SU-DHL-6 (cell line): ENCODE measurements at regions not wholly inside any gene's neighbourhood (a gene's known extent, or its start where the extent isn't known, plus 50 kb on each side); places are given as distances from the start of the nearest gene placed in this dataset.

Experiments used
- H2AFZ ChIP-seq: fragments of 200-600 bp; sonication (generic); 2 replicates; pipeline ENCODE4 v1.6.1; 2014; ENCODE audit warnings: low read depth, mild to moderate bottlenecking, moderate library complexity, mixed read lengths, antibody characterized with exemption, low read length; ENCODE audit not compliant: severe bottlenecking
- H3F3A ChIP-seq: fragments of 200-600 bp; shearing (Covaris generic); 2 replicates; pipeline ENCODE4 v1.6.0; 2016; ENCODE audit warnings: antibody characterized with exemption, mild to moderate bottlenecking; ENCODE audit not compliant: insufficient read depth
- H3K27ac ChIP-seq: fragments of 200-600 bp; sonication (generic); 2 replicates; pipeline ENCODE4 v1.5.1; 2016; ENCODE audit warnings: low read depth, mild to moderate bottlenecking, low read length, moderate library complexity, mixed read lengths
- H3K27me3 ChIP-seq: fragments of 200-600 bp; sonication (generic), shearing (Covaris generic); 2 replicates; pipeline ENCODE4 v1.6.0; 2014; ENCODE audit warnings: mild to moderate bottlenecking, low read length
- H3K36me3 ChIP-seq: fragments of 200-600 bp; sonication (generic); 2 replicates; pipeline ENCODE4 v1.6.1; 2014; ENCODE audit warnings: mild to moderate bottlenecking, low read length, mixed read lengths
- H3K4me2 ChIP-seq: fragments of 300-600, 200-600 bp; shearing (Covaris generic), sonication (generic); 2 replicates; pipeline ENCODE4 v1.6.0; 2014; ENCODE audit warnings: low read length, low read depth, mild to moderate bottlenecking; ENCODE audit not compliant: poor library complexity, severe bottlenecking
- H3K4me3 ChIP-seq: fragments of 200-600 bp; sonication (generic); 2 replicates; pipeline ENCODE4 v1.5.1; 2014; ENCODE audit warnings: antibody characterized with exemption, low read length, mild to moderate bottlenecking, mixed read lengths; ENCODE audit not compliant: insufficient read depth, poor library complexity, severe bottlenecking
- H3K79me2 ChIP-seq: fragments of 200-600 bp; sonication (generic); 2 replicates; pipeline ENCODE4 v1.6.1; 2014; ENCODE audit warnings: mild to moderate bottlenecking, low read length, moderate library complexity; ENCODE audit not compliant: insufficient read depth
- H3K9ac ChIP-seq: fragments of 200-600 bp; sonication (generic); 2 replicates; pipeline ENCODE4 v1.7.0; 2014; ENCODE audit warnings: mild to moderate bottlenecking, low read length
- H3K9me2 ChIP-seq: fragments of 200-600 bp; sonication (generic); replicated peaks from 2 replicates; pipeline ENCODE4 v1.6.1; 2014; ENCODE audit warnings: low read length; ENCODE audit not compliant: insufficient read depth
- H3K9me3 ChIP-seq: fragments of 200-600 bp; sonication (generic); 2 replicates; pipeline ENCODE4 v1.6.1; 2014; ENCODE audit warnings: low read length, mixed read lengths; ENCODE audit not compliant: insufficient read depth
- H4K20me1 ChIP-seq: fragments of 200-600 bp; sonication (generic); 2 replicates; pipeline ENCODE4 v1.6.1; 2014; ENCODE audit warnings: low read depth, mild to moderate bottlenecking, antibody characterized with exemption, low read length, moderate library complexity, mixed read lengths
- CTCF ChIP-seq: fragments of 200-600 bp; sonication (generic); IDR thresholded peaks from one replicate; pipeline ENCODE4 v1.5.1; 2017; ENCODE audit warnings: antibody characterized with exemption, mild to moderate bottlenecking, low read length, moderate library complexity; ENCODE audit not compliant: insufficient read depth, poor library complexity, severe bottlenecking
- EZH2phosphoT487 ChIP-seq: fragments of 200-600 bp; sonication (generic), shearing (Covaris generic); conservative IDR thresholded peaks from 2 replicates; pipeline ENCODE4 v1.6.1; 2018; ENCODE audit warnings: mild to moderate bottlenecking, antibody characterized with exemption, low read length, moderate library complexity, mixed read lengths

- H3K4me2 ChIP-seq = no peak overlapping the region
- no peaks in the 10 kb centered on the region for H4K20me1 ChIP-seq
- H3K9ac ChIP-seq = no peak overlapping the region
These were observed 236.8 kb upstream of the MVB12B start for GRCh38 chr9:126089789-126090188.

GRCh38 chr9:126093771-126094170 lies 232.9 kb upstream of the MVB12B start:
- Histone ChIP-seq H2AFZ (no peak overlapping the region), H3K4me3 (no peak overlapping the region), H3K9me2 (no peaks in the 10 kb centered on the region), H3K4me2 (no peak overlapping the region), H3K9ac (no peak overlapping the region), H3K27me3 (no peaks in the 10 kb centered on the region), H3F3A (no peaks in the 10 kb centered on the region), H3K9me3 (no peaks in the 10 kb centered on the region), H4K20me1 (no peaks in the 10 kb centered on the region), H3K36me3 (no peaks in the 10 kb centered on the region), H3K79me2 (no peaks in the 10 kb centered on the region), H3K27ac (no peak overlapping the region)
- TF ChIP-seq CTCF (no peak), EZH2phosphoT487 (no peak)

More at GRCh38 chr9:126089789-126090188, 236.8 kb upstream of the MVB12B start:
- Histone ChIP-seq H3K36me3 (no peaks in the 10 kb centered on the region), H3F3A (no peaks in the 10 kb centered on the region), H3K79me2 (no peaks in the 10 kb centered on the region), H3K27ac (no peak overlapping the region), H3K9me3 (no peaks in the 10 kb centered on the region), H3K4me3 (no peak overlapping the region), H3K27me3 (no peaks in the 10 kb centered on the region), H2AFZ (no peak overlapping the region), H3K9me2 (no peaks in the 10 kb centered on the region)
- no peak for TF ChIP-seq EZH2phosphoT487
- no peak for TF ChIP-seq CTCF

- TF ChIP-seq CTCF (no peak), EZH2phosphoT487 (no peak)
- no peak overlapping the region for H3K27ac ChIP-seq
- H4K20me1 ChIP-seq = no peaks in the 10 kb centered on the region
These were observed 231.0 kb upstream of the MVB12B start for GRCh38 chr9:126095546-126096190.

More at GRCh38 chr9:126095546-126096190, 231.0 kb upstream of the MVB12B start:
- Histone ChIP-seq H3K9me2 (no peaks in the 10 kb centered on the region), H3K4me3 (no peak overlapping the region), H3K9me3 (no peaks in the 10 kb centered on the region), H2AFZ (no peak overlapping the region), H3K9ac (no peak overlapping the region), H3K36me3 (no peaks in the 10 kb centered on the region), H3K79me2 (no peaks in the 10 kb centered on the region), H3F3A (no peaks in the 10 kb centered on the region), H3K4me2 (no peak overlapping the region), H3K27me3 (no peaks in the 10 kb centered on the region)
